Mesenchymal stem cell (in vitro differentiated cells and primary cell): ENCODE measurements at regions not wholly inside any gene's neighbourhood (a gene's known extent, or its start where the extent isn't known, plus 50 kb on each side); places are given as distances from the start of the nearest gene placed in this dataset.

Source experiments
- DNase-seq: peaks from one replicate; pipeline ENCODE4 v3.0.0-alpha.2; 2013
- H2AFZ ChIP-seq: one replicate; pipeline ENCODE4 v1.6.1; 2013; ENCODE audit warnings: low read depth, mild to moderate bottlenecking, control low read depth, inconsistent platforms, low read length, moderate library complexity
- H2AK5ac ChIP-seq: 2 replicates; pipeline ENCODE4 v1.6.1; 2013; ENCODE audit warnings: low read length, moderate library complexity, mild to moderate bottlenecking, inconsistent platforms; ENCODE audit not compliant: severe bottlenecking
- H2BK120ac ChIP-seq: one replicate; pipeline ENCODE4 v1.6.1; 2013; ENCODE audit warnings: low read depth, mild to moderate bottlenecking, inconsistent platforms, low read length, moderate library complexity
- H2BK12ac ChIP-seq, 2 experiments: one replicate each; pipeline ENCODE4 v1.6.1; 2013; ENCODE audit warnings: inconsistent platforms in 2 of 2, low read length in 2 of 2, mild to moderate bottlenecking in 2 of 2, moderate library complexity in 2 of 2, control low read depth in 1 of 2
- H2BK15ac ChIP-seq: one replicate; pipeline ENCODE4 v1.6.1; 2013; ENCODE audit warnings: mild to moderate bottlenecking, low read depth, inconsistent platforms; ENCODE audit not compliant: poor library complexity, severe bottlenecking
- H2BK5ac ChIP-seq: 2 replicates; pipeline ENCODE4 v1.6.1; 2013; ENCODE audit warnings: low read depth, mild to moderate bottlenecking, low read length, control low read depth, inconsistent platforms; ENCODE audit not compliant: poor library complexity, severe bottlenecking
- H3K14ac ChIP-seq, 2 experiments: one replicate each; pipeline ENCODE4 v1.6.1; 2013; ENCODE audit warnings: inconsistent platforms in 2 of 2, low read length in 2 of 2, control low read depth in 1 of 2, mild to moderate bottlenecking in 1 of 2, moderate library complexity in 1 of 2
- H3K18ac ChIP-seq, 2 experiments: one replicate each; pipeline ENCODE4 v1.6.1; 2013; ENCODE audit warnings: inconsistent platforms in 2 of 2, low read length in 2 of 2, control low read depth in 1 of 2, low read depth in 1 of 2, mild to moderate bottlenecking in 1 of 2
- H3K23ac ChIP-seq, 2 experiments: one replicate each; pipeline ENCODE4 v1.6.1; 2013; ENCODE audit warnings: inconsistent platforms in 2 of 2, low read length in 2 of 2, mild to moderate bottlenecking in 2 of 2, moderate library complexity in 2 of 2, control low read depth in 1 of 2
- H3K27ac ChIP-seq: 2 replicates; pipeline ENCODE4 v1.5.1; 2013; ENCODE audit warnings: mild to moderate bottlenecking, moderate library complexity, low read length, control low read depth, inconsistent platforms; ENCODE audit not compliant: poor library complexity, severe bottlenecking
- H3K27me3 ChIP-seq, 2 experiments: 2 replicates each; pipeline versions ENCODE4 v1.6.1 to v1.7.0; 2013; ENCODE audit warnings: low read length in 2 of 2, mild to moderate bottlenecking in 2 of 2, moderate library complexity in 2 of 2, control low read depth in 1 of 2, inconsistent platforms in 1 of 2; ENCODE audit not compliant: control insufficient read depth in 1 of 2, insufficient read depth in 1 of 2
- H3K36me3 ChIP-seq, 2 experiments: 2 replicates each; pipeline versions ENCODE4 v1.6.1 to v1.7.0; 2013; ENCODE audit warnings: low read length in 2 of 2, control low read depth in 1 of 2, inconsistent platforms in 1 of 2, low read depth in 1 of 2, mild to moderate bottlenecking in 1 of 2; ENCODE audit not compliant: insufficient read depth in 2 of 2, control insufficient read depth in 1 of 2
- H3K4ac ChIP-seq, 2 experiments: one replicate each; pipeline ENCODE4 v1.6.1; 2013; ENCODE audit warnings: inconsistent platforms in 2 of 2, low read length in 2 of 2, mild to moderate bottlenecking in 2 of 2, moderate library complexity in 2 of 2, control low read depth in 1 of 2, low read depth in 1 of 2
- H3K4me1 ChIP-seq: 2 replicates; pipeline ENCODE4 v1.6.1; 2013; ENCODE audit warnings: low read depth, low read length, control low read depth; ENCODE audit not compliant: control insufficient read depth, insufficient read depth
- H3K4me2 ChIP-seq: 2 replicates; pipeline ENCODE4 v1.6.1; 2013; ENCODE audit warnings: low read length, mild to moderate bottlenecking, inconsistent platforms; ENCODE audit not compliant: poor library complexity, severe bottlenecking
- H3K4me3 ChIP-seq, 2 experiments: 2 replicates each; pipeline versions ENCODE4 v1.5.1 to v1.7.0; 2013; ENCODE audit warnings: low read length in 2 of 2, mild to moderate bottlenecking in 2 of 2, control low read depth in 1 of 2, low read depth in 1 of 2; ENCODE audit not compliant: insufficient read depth in 1 of 2
- H3K79me1 ChIP-seq: replicated peaks from 2 replicates; pipeline ENCODE4 v1.6.1; 2013; ENCODE audit warnings: mild to moderate bottlenecking, control low read depth, low read length, inconsistent platforms; ENCODE audit not compliant: poor library complexity, severe bottlenecking
- H3K9ac ChIP-seq: 2 replicates; pipeline ENCODE4 v1.7.0; 2013; ENCODE audit warnings: mild to moderate bottlenecking, low read length, moderate library complexity
- H3K9me3 ChIP-seq: 2 replicates; pipeline ENCODE4 v1.7.0; 2013; ENCODE audit warnings: mild to moderate bottlenecking, low read length; ENCODE audit not compliant: control insufficient read depth
- H4K8ac ChIP-seq: one replicate; pipeline ENCODE4 v1.6.1; 2013; ENCODE audit warnings: inconsistent platforms, mild to moderate bottlenecking, low read length, moderate library complexity
- H4K91ac ChIP-seq: one replicate; pipeline ENCODE4 v1.6.1; 2013; ENCODE audit warnings: mild to moderate bottlenecking, low read length, inconsistent platforms
- WGBS: methylation state at CpG from one replicate; pipeline ENCODE4 v1.1.7; 2013; ENCODE audit warnings: mixed read lengths; 5-methylcytosine and 5-hydroxymethylcytosine counted together

DNA sequence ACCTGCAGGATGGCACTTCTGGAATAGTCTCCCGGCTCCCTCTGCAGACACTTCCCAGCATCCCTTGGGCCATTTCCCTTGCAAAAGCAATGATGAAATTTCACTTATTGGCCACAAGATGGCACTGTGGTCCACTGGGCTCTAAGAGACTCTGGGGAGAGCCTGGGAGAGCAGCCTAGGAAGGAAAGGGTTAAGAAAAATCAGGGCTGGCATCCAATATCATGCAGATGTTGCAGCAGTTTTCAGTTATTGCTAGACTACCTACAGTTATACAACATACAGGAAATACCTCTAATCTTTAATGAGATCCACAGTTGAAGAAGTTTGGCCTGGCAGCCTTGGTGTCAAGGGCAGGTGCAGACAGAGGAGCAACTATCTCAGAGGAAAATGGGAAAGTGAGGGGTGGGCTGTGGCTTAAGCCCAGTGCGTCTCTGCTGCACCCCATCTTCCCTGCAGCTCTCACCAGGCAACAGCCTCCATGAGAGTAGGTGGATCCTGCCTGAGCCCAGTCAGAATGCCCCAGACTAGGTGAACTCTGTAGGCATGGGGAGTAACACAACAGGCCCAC lies 100.2 kb upstream of the PRSS58 start:
- H2AFZ ChIP-seq, result no peak overlapping the region
- no peak overlapping the region for H2BK5ac ChIP-seq
- H3K4me2 ChIP-seq, result peak overlapping the region; percentile 20
- H3K4ac ChIP-seq, result no peak overlapping the region
- H3K79me1 ChIP-seq, result no peaks in the 10 kb centered on the region
- peak overlapping the region in 1 of 2 experiments; percentile 1 for H3K18ac ChIP-seq
- no peaks in the 10 kb centered on the region for H3K4me1 ChIP-seq
- no peak overlapping the region for H2BK120ac ChIP-seq
- H3K9ac ChIP-seq, result peak overlapping the region; percentile 60
- H2BK15ac ChIP-seq, result no peak overlapping the region
- no peaks in the 10 kb centered on the region for H3K9me3 ChIP-seq
- no peak overlapping the region for H4K91ac ChIP-seq
- no peak overlapping the region for H3K14ac ChIP-seq
- H2AK5ac ChIP-seq, result no peak overlapping the region
- no peak overlapping the region for H3K23ac ChIP-seq
- peaks cover 0 to 26% of the 10 kb centered on the region in 2 experiments for H3K27me3 ChIP-seq
- H2BK12ac ChIP-seq, result no peak overlapping the region
- 0% methylated on average over 2 of the region's 2 CpGs for WGBS
- H4K8ac ChIP-seq, result no peak overlapping the region
- no peak overlapping the region for H3K27ac ChIP-seq
- H3K36me3 ChIP-seq, result no peaks in the 10 kb centered on the region
- peak; percentile 77 for DNase-seq
- no peak overlapping the region for H3K4me3 ChIP-seq

GRCh38 chr7:142356166-142356565 lies 98.3 kb upstream of the PRSS58 start:
- Histone ChIP-seq H3K79me1 (no peaks in the 10 kb centered on the region), H2BK15ac (no peak overlapping the region), H3K36me3 (no peaks in the 10 kb centered on the region), H3K4me2 (no peak overlapping the region), H4K91ac (no peak overlapping the region), H3K4me1 (no peaks in the 10 kb centered on the region), H2BK120ac (no peak overlapping the region), H3K4me3 (no peak overlapping the region), H3K4ac (no peak overlapping the region), H3K14ac (no peak overlapping the region), H2BK5ac (no peak overlapping the region), H4K8ac (no peak overlapping the region), H3K27ac (no peak overlapping the region), H3K23ac (no peak overlapping the region), H2BK12ac (no peak overlapping the region), H3K9me3 (no peaks in the 10 kb centered on the region), H2AK5ac (no peak overlapping the region), H3K27me3 (peaks cover 0 to 28% of the 10 kb centered on the region in 2 experiments), H3K18ac (no peak overlapping the region), H2AFZ (no peak overlapping the region), H3K9ac (no peak overlapping the region)
- WGBS, result 87% methylated on average over 3 of the region's 4 CpGs
- DNase-seq, result no peak

DNA sequence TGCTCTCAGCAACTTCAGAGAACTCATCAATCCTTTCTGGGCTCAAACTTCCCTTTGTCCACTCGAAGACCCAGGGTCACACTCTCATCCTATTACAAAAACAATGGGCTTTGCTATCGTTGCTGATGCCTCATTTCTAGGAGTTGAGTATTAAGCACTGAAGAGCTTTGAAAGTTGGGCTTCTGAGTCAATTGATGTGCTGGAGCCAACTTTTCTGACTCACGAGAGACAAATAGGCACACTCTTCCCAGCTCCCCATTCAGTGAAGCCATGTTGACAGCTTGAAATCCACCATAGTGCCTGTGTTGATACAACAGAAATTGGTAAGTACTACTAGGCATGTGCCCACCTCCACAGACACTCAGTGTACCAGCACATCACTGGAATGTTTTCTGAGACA lies 97.5 kb upstream of the PRSS58 start:
- H2BK5ac ChIP-seq, result no peak overlapping the region
- H3K14ac ChIP-seq, result no peak overlapping the region
- H3K4me2 ChIP-seq, result no peak overlapping the region
- no peak overlapping the region for H3K23ac ChIP-seq
- H2AK5ac ChIP-seq, result no peak overlapping the region
- DNase-seq, result no peak
- H3K4me3 ChIP-seq, result no peak overlapping the region
- H3K36me3 ChIP-seq, result no peaks in the 10 kb centered on the region
- peaks cover 0 to 28% of the 10 kb centered on the region in 2 experiments for H3K27me3 ChIP-seq
- no peak overlapping the region for H2BK15ac ChIP-seq
- H3K4ac ChIP-seq, result no peak overlapping the region
- no peak overlapping the region for H4K91ac ChIP-seq
- H3K4me1 ChIP-seq, result no peaks in the 10 kb centered on the region
- H3K9ac ChIP-seq, result no peak overlapping the region
- WGBS, result 82% methylated on average over 2 of the region's 3 CpGs
- H2AFZ ChIP-seq, result no peak overlapping the region
- H4K8ac ChIP-seq, result no peak overlapping the region
- no peak overlapping the region for H2BK120ac ChIP-seq
- H3K27ac ChIP-seq, result no peak overlapping the region
- no peak overlapping the region for H3K18ac ChIP-seq
- H3K79me1 ChIP-seq, result no peaks in the 10 kb centered on the region
- no peaks in the 10 kb centered on the region for H3K9me3 ChIP-seq
- H2BK12ac ChIP-seq, result no peak overlapping the region

DNA sequence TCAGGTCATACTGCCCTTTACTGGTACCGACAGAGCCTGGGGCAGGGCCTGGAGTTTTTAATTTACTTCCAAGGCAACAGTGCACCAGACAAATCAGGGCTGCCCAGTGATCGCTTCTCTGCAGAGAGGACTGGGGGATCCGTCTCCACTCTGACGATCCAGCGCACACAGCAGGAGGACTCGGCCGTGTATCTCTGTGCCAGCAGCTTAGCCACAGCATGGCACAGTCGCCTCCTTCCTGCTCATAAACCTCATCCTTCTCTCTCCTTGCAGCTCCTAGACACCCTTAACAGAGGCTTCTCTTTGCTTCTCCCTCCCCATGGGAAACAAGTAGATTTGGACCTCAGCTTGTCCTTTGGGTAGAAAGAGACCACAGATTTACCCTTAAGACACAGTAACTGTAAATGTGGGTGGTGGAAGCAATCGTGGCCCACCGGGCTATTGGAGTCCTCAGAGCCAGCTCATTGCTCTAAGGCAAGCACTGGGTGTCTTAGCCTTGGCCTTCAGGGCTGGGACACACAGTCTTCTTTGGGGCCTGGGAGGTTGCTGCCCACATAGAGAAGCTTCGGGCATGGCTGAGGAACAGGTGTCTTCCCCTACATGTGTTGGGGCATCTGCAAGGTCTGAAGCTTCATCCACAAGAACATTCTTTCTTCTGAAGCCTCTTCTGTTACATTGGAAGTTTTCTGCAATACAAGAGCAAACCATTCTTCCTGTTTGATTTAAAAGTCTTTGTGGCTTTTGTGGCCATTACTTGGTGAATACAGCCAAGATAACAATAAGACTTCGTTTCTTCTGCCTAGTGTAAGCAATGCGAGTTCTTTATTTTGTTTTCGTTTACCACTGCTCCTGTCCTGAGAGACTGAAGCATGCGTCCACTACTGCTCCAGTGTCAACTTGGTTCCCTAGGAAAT lies 95.5 kb upstream of the PRSS58 start:
- WGBS, result 84% methylated on average over 15 of the region's 15 CpGs
- no peaks in the 10 kb centered on the region for H3K36me3 ChIP-seq
- no peak overlapping the region for H2BK15ac ChIP-seq
- no peak overlapping the region for H2BK12ac ChIP-seq
- no peak overlapping the region for H4K91ac ChIP-seq
- H2BK120ac ChIP-seq, result no peak overlapping the region
- no peak overlapping the region for H3K9ac ChIP-seq
- H3K79me1 ChIP-seq, result no peaks in the 10 kb centered on the region
- no peak overlapping the region for H3K4me3 ChIP-seq
- no peaks in the 10 kb centered on the region for H3K4me1 ChIP-seq
- H2AFZ ChIP-seq, result no peak overlapping the region
- H3K4me2 ChIP-seq, result no peak overlapping the region
- H3K9me3 ChIP-seq, result no peaks in the 10 kb centered on the region
- no peak overlapping the region for H3K4ac ChIP-seq
- no peak overlapping the region for H2BK5ac ChIP-seq
- no peak for DNase-seq
- no peak overlapping the region for H3K27ac ChIP-seq
- H3K23ac ChIP-seq, result no peak overlapping the region
- no peak overlapping the region for H2AK5ac ChIP-seq
- H4K8ac ChIP-seq, result no peak overlapping the region
- H3K14ac ChIP-seq, result no peak overlapping the region
- H3K27me3 ChIP-seq, result peaks cover 0 to 33% of the 10 kb centered on the region in 2 experiments
- no peak overlapping the region for H3K18ac ChIP-seq
